Keratinocyte (primary cell): ENCODE measurements at regions not wholly inside any gene's neighbourhood (a gene's known extent, or its start where the extent isn't known, plus 50 kb on each side); places are given as distances from the start of the nearest gene placed in this dataset.

Source experiments
- EZH2 ChIP-seq: IDR thresholded peaks from one replicate; pipeline ENCODE4 v1.6.1; 2012; ENCODE audit warnings: inconsistent platforms, mild to moderate bottlenecking, low read length, moderate library complexity
- TF ChIP-seq, protein P1 (sequence below), 3 experiments: IDR thresholded peaks in 1 of 3; conservative IDR thresholded peaks in 1 of 3; optimal IDR thresholded peaks in 1 of 3; 2 replicates in 2 of 3; 3 replicates in 1 of 3; pipeline versions ENCODE3 to v1.5.1; 2011; ENCODE audit warnings: low read length in 3 of 3, mild to moderate bottlenecking in 3 of 3, moderate library complexity in 2 of 3, control low read depth in 1 of 3, inconsistent platforms in 1 of 3; ENCODE audit not compliant: insufficient read depth in 2 of 3; ENCODE audit errors: extremely low read depth in 1 of 3

DNA sequence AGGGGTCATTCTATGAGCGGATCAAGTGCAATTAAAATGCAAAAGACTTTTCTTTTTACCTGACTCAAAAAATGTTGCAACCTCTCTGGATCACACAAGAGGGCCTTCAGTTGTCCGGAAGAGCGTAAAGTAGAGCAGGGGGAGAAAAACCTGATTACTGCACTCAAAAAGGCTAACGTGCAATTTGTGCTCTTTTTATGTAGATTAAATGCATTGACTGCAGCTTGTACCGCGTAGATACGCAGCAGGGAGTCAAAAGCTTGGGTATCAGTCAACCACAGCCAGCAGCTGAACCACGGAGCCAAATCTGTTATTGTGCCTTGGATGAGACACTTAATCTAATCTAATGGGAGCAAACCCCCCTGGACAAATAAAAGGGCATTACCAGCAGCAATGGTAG, 107.3 kb upstream of the RAI2 start:
- TF ChIP-seq, protein P1, sequence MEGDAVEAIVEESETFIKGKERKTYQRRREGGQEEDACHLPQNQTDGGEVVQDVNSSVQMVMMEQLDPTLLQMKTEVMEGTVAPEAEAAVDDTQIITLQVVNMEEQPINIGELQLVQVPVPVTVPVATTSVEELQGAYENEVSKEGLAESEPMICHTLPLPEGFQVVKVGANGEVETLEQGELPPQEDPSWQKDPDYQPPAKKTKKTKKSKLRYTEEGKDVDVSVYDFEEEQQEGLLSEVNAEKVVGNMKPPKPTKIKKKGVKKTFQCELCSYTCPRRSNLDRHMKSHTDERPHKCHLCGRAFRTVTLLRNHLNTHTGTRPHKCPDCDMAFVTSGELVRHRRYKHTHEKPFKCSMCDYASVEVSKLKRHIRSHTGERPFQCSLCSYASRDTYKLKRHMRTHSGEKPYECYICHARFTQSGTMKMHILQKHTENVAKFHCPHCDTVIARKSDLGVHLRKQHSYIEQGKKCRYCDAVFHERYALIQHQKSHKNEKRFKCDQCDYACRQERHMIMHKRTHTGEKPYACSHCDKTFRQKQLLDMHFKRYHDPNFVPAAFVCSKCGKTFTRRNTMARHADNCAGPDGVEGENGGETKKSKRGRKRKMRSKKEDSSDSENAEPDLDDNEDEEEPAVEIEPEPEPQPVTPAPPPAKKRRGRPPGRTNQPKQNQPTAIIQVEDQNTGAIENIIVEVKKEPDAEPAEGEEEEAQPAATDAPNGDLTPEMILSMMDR (optimal IDR thresholded peaks at IDR 0.05 in 1 of 3, IDR thresholded peaks at IDR 0.05 in 1 of 3, conservative IDR thresholded peaks at IDR 0.05 in 1 of 3; ENCODE audit: extremely low read depth in 1 of 3, insufficient read depth in 2 of 3, low read length in 3 of 3), result no peak
- TF ChIP-seq EZH2, result no peak
